Gastrocnemius medialis (tissue), 4 donors: ENCODE measurements at regions not wholly inside any gene's neighbourhood (a gene's known extent, or its start where the extent isn't known, plus 50 kb on each side); places are given as distances from the start of the nearest gene placed in this dataset.

Experiments
- ATAC-seq, 2 donors: fragments of 150-250 bp; one replicate each; pipeline ENCODE4 v1.9.1; 2016
- DNase-seq, 2 donors: peaks; one replicate each; pipeline ENCODE4 v3.0.0-alpha.2; 2019
- H3K27ac ChIP-seq, 4 donors: fragments of 200-600 bp; sonication (generic); 1 replicate in 1 of 4; 2 replicates in 3 of 4; pipeline ENCODE4 v1.5.1; 2016 to 2018; ENCODE audit warnings: mild to moderate bottlenecking in 2 of 4, moderate library complexity in 1 of 4
- H3K27me3 ChIP-seq, 3 donors: fragments of 200-600 bp; sonication (generic) in 2 of 3; 1 replicate in 1 of 3; 2 replicates in 2 of 3; pipeline versions ENCODE4 v1.5.1 to v1.6.0; 2016 to 2019; ENCODE audit warnings: mild to moderate bottlenecking in 1 of 3, moderate library complexity in 1 of 3
- H3K36me3 ChIP-seq, 2 donors: fragments of 200-600 bp; sonication (generic) in 1 of 2; one replicate each; pipeline ENCODE4 v1.5.1; 2017 to 2018
- H3K4me1 ChIP-seq, 2 donors: fragments of 200-600 bp; sonication (generic) in 1 of 2; one replicate each; pipeline ENCODE4 v1.5.1; 2016 to 2017; ENCODE audit warnings: mild to moderate bottlenecking in 2 of 2
- H3K4me3 ChIP-seq, 4 donors: fragments of 200-600 bp; sonication (generic) in 3 of 4; 1 replicate in 1 of 4; 2 replicates in 3 of 4; pipeline ENCODE4 v1.5.1; 2016 to 2019; ENCODE audit warnings: mild to moderate bottlenecking in 2 of 4
- H3K9me3 ChIP-seq, 3 donors: fragments of 200-600 bp; sonication (generic) in 2 of 3; 1 replicate in 1 of 3; 2 replicates in 2 of 3; pipeline ENCODE4 v1.5.1; 2016 to 2019
- POLR2A ChIP-seq, 2 donors: fragments of 450-650 bp; IDR thresholded peaks; one replicate each; pipeline ENCODE4 v1.6.1; 2017; ENCODE audit warnings: antibody characterized with exemption in 2 of 2, mild to moderate bottlenecking in 2 of 2, moderate library complexity in 2 of 2
- in situ Hi-C, 4 donors: fragments of 200-750 bp; cut with MboI; loops; one replicate each; pipeline versions ENCODE4 v1.15.0 to v1.8.0; 2017; ENCODE audit warnings: low sequenced_read_pairs in 4 of 4
- intact Hi-C: fragments of 100-400 bp; cut with DNase I; formaldehyde crosslinking; loops from one replicate; pipeline ENCODE4 v1.15.1; 2023; ENCODE audit warnings: low total_unique reads
- TF ChIP-seq, protein P1 (sequence below), 5 experiments: fragments of 450-650 bp in 3 of 5; fragments of 200-600 bp in 2 of 5; sonication (generic) in 2 of 5; IDR thresholded peaks in 4 of 5; conservative IDR thresholded peaks in 1 of 5; 1 replicate in 4 of 5; 2 replicates in 1 of 5; pipeline ENCODE4 v1.5.1; 2016 to 2019; ENCODE audit warnings: antibody characterized with exemption in 5 of 5, mild to moderate bottlenecking in 3 of 5, moderate library complexity in 3 of 5

DNA sequence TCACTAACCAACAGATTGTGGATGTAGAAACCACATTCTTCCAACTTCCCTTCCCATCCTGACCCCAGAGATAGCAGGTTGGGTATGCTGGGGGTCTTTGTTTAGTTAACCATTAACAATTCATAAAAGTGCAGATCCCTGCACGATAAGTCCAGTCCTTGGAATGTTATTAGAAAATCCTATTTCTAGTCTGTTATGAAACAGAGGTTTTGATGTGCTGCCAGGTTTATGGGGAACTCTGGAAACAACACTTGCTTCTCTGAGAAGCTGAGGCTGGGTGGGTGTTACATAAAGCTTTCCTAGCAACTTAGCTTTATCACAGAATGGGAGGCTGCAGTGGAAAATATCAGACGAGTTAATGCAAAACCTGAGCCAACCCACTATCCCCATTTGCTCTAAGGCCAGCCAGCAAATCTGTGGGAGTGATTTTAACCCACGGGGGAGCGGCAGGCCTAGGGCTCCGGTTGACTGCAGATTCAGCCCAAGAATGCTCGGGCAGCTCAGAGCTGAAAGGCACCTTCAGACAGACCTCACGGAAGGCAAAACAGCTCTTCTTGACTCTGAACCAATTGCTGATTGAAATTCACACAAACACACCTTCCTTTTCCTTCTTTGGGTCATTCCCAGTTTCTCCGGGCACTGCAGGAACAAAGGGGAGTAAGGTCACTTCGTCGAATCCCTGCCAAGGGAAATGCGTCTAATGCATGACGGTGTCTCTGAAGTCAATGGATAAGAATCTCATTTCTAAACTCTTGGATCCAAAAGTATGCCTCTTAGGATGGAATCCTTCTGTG lies 111.7 kb upstream of the IRF2BP2 start:
- intact Hi-C loops (loop anchor here (2.0 to 5.0 kb wide), 5 partner anchors 37 to 353 kb away; no protein-coding TSS in a partner anchor), in situ Hi-C loops (loop anchor here in 2 of 4 donors (10.0 kb wide), 2 partner anchors 143 to 227 kb away; no protein-coding TSS in a partner anchor)
- DNase-seq: peak in 1 of 2 donors; percentile 47
- no peak for TF ChIP-seq POLR2A (IDR thresholded peaks at IDR 0.05)
- TF ChIP-seq, protein P1, sequence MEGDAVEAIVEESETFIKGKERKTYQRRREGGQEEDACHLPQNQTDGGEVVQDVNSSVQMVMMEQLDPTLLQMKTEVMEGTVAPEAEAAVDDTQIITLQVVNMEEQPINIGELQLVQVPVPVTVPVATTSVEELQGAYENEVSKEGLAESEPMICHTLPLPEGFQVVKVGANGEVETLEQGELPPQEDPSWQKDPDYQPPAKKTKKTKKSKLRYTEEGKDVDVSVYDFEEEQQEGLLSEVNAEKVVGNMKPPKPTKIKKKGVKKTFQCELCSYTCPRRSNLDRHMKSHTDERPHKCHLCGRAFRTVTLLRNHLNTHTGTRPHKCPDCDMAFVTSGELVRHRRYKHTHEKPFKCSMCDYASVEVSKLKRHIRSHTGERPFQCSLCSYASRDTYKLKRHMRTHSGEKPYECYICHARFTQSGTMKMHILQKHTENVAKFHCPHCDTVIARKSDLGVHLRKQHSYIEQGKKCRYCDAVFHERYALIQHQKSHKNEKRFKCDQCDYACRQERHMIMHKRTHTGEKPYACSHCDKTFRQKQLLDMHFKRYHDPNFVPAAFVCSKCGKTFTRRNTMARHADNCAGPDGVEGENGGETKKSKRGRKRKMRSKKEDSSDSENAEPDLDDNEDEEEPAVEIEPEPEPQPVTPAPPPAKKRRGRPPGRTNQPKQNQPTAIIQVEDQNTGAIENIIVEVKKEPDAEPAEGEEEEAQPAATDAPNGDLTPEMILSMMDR (IDR thresholded peaks at IDR 0.05 in 4 of 5, conservative IDR thresholded peaks at IDR 0.05 in 1 of 5): no peak
- no peaks in the 10 kb centered on the region for H3K27me3 ChIP-seq
- no peaks in the 10 kb centered on the region for H3K9me3 ChIP-seq
- H3K4me3 ChIP-seq: no peak overlapping the region
- no peak for ATAC-seq
- no peaks in the 10 kb centered on the region for H3K36me3 ChIP-seq
- peaks cover 95% of the 10 kb centered on the region in 2 donors for H3K4me1 ChIP-seq
- H3K27ac ChIP-seq: peak overlapping the region; percentile 93 to 98 (median 96)

DNA sequence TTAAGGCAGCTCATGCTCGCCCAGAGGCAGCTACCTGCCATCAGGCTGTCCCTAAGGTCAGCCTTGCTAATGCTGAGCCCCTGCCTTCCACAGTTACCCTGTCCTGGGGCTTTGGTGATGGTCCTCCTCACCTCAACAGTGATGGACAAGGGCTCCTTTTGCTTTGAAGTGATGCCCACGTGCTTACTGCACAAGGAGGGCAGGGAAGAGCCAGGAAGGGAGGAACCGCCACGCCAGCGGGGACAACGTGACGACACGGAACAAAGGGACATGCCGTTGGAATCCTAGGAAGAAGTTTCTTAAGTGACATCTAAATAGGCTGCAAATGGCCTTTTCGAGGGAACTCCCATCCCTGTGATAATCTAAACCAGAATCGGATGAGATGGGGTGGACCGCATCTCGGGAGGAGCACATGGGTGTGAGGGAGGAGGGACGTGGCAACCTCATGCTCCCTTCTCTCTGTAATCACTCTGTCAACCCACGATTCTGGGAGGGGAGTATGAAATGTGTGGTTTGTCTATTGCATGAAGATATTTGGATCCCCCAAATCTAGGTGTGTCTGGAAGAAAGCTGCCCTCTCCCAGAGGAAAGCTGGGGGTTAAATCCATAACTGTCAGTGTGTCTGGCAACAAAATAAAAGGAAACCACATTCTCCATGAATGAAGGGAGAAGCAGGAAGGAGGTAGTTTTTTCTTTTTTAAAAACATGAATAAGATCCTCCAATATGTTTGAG lies 110.9 kb upstream of the IRF2BP2 start:
- no peak for TF ChIP-seq POLR2A (IDR thresholded peaks at IDR 0.05)
- TF ChIP-seq, protein P1 (IDR thresholded peaks at IDR 0.05 in 4 of 5, conservative IDR thresholded peaks at IDR 0.05 in 1 of 5): no peak
- intact Hi-C loops: loop anchor here (2.0 to 5.0 kb wide), 4 partner anchors 36 to 276 kb away; no protein-coding TSS in a partner anchor
- DNase-seq (peak in 1 of 2 donors; percentile 38), ATAC-seq (no peak)
- no peak overlapping the region for H3K4me3 ChIP-seq
- peaks cover 95% of the 10 kb centered on the region in 2 donors for H3K4me1 ChIP-seq
- no peaks in the 10 kb centered on the region for H3K36me3 ChIP-seq
- in situ Hi-C loops: loop anchor here in 2 of 4 donors (10.0 kb wide), 2 partner anchors 144 to 226 kb away; no protein-coding TSS in a partner anchor
- no peaks in the 10 kb centered on the region for H3K9me3 ChIP-seq
- no peaks in the 10 kb centered on the region for H3K27me3 ChIP-seq
- peak overlapping the region; percentile 93 to 98 (median 96) for H3K27ac ChIP-seq

DNA sequence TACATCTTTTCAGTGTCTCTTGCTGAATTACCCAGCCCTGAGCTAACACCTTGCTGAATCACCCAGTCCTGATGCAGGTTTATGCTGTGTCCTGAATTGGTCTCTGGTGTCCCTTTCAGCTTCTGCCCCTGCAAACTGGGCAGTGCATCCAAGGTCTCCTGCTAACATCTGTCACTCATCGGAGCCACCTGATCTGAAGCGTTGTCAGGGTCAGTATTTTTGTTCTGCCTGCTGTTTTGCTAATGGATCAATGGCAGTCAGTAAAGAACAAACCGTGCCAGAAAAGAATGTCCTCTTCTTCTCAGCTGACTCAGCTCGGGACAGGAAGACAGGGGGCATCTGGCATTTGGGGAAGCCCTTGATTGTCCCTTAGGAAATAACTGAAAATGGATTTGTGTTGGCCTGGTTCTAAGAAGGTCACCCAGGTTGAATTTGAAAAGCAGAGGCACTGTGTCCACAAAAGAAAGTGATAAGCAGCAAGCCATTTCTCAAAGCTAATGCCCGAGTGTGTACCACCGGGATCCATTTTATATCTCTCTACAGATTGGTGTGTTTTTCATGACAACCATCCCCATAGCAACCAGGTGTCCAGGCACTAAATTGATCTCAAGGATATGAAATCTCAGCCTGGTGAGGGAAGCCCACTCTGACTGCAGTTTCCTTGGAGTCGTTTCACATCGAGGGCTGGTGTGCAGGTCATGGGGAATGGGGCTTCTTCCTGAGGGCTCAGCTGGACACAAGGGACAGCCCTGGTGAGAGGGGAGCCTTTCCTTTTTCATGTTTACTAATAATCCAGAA lies 109.7 kb upstream of the IRF2BP2 start:
- H3K27ac ChIP-seq: peak overlapping the region; percentile 93 to 98 (median 96)
- intact Hi-C loops: loop anchor here (2.0 to 5.0 kb wide), 4 partner anchors 35 to 278 kb away; no protein-coding TSS in a partner anchor
- in situ Hi-C loops: loop anchor here in 3 of 4 donors (5.0 to 10.0 kb wide), 5 partner anchors 95 to 225 kb away; partner anchors contain the start of gene IRF2BP2 (in 1 of the 3)

More for the DNA sequence above, 109.7 kb upstream of the IRF2BP2 start:
- H3K4me1 ChIP-seq: peaks cover 91% of the 10 kb centered on the region in 2 donors
- ATAC-seq: peak; percentile 6 to 11
- DNase-seq: peak in 1 of 2 donors; percentile 62
- no peaks in the 10 kb centered on the region for H3K9me3 ChIP-seq
- no peaks in the 10 kb centered on the region for H3K36me3 ChIP-seq
- TF ChIP-seq POLR2A (IDR thresholded peaks at IDR 0.05): no peak
- TF ChIP-seq, protein P1 (IDR thresholded peaks at IDR 0.05 in 4 of 5, conservative IDR thresholded peaks at IDR 0.05 in 1 of 5): no peak
- H3K4me3 ChIP-seq: no peak overlapping the region
- H3K27me3 ChIP-seq: no peaks in the 10 kb centered on the region
